Stimulated activated CD8-positive, alpha-beta memory T cell treated with anti-CD3 and anti-CD28 coated beads, Interleukin-2, amount 100 ng/mL, for 48 hours (primary cell): ENCODE measurements at regions not wholly inside any gene's neighbourhood (a gene's known extent, or its start where the extent isn't known, plus 50 kb on each side); places are given as distances from the start of the nearest gene placed in this dataset.
"Not testable (repeated sequence)": the region's sequence is repeated elsewhere in the genome, so short reads cannot be mapped to it uniquely, and the experiment has no call there.

ENCODE experiments used
- DNase-seq, 2 donors: peaks; one replicate each; pipeline ENCODE4 v3.0.0-alpha.2; 2020; ENCODE audit warnings: low read depth in 2 of 2

DNA sequence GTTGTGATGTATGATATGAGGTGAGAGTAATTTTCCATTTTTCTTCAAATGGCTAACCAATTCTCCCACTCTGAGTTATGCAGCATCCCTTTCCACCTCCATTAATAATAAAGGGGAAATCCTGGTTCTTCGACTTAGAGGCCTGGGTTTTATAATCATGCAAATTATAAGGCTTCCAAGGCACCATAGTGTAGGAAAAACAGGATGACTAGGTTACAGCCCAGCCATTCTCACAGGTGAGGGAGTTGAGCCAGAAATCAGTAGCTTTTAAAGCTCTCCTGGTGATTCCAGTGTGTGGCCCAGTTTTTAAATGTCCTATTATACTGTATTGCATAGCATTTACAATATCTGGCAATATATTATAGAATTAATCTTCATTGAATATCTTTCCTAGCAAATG is 203.1 kb downstream of the ARHGEF9 start:
- DNase-seq, result no peak

DNA sequence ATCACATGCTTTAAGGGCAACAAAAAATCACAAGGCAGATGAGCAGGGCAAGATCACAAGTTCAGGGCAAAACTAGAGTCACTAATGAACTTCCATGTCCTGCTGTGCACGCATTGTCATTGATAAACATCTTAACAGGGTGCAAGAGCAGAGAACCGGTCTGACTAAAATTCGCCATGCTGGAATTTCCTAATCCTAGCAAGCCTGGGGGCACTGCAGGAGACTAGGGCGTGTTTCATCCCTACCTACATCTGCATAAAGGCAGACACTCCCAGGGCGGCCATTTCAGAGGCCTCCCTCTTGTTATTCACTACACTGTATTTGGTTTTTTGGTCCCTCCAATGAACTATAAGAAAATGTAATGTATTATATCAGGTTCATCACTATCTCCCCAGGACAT is 203.6 kb downstream of the ARHGEF9 start:
- DNase-seq, result no peak

DNA sequence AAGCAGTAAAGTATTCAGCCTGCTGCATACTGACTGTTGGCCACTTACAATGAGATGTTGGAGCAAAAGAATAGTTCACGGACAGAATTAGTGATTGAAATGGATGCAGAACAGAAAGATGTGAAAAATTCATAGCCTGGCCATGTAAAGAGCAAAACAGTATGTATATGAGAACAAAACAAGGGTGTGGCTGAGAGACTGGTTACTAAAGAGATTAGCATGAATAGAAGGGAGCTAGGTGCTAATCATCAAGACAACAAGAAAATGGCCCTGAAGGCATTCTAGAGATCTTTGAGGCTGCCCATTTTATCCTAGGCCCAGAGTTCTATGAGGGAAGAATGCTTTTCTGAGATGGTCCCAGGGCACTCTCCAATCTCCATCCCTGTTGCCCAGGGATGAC is 208.5 kb downstream of the ARHGEF9 start:
- no peak for DNase-seq

DNA sequence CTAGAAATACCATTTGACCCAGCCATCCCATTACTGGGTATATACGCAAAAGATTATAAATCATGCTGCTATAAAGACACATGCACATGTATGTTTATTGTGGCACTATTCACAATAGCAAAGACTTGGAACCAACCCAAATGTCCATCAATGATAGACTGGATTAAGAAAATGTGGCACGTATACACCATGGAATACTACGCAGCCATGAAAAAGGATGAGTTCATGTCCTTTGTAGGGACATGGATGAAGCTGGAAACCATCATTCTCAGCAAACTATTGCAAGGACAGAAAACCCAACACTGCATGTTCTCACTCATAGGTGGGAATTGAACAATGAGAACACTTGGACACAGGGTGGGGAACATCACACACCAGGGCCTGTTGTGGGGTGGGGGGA is 209.3 kb downstream of the ARHGEF9 start:
- not testable (repeated sequence) for DNase-seq

DNA sequence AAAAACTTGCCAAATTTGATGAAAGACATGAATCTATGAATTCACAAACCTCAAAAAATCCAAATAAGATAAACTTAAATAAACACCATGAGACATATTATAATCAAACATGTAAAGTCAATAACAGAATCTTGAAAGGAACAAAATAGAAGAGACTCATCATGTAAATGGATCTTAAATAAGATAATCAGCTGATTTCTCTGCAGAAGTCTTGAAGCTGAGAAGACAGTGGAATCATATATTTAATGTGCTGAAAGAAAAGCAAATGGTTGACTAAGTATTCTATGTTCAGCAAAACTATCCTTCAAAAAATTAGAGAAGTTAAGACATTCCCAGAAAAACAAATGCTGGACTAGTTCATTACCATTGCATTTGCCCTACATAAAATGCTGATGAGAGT is 215.7 kb upstream of the SPIN4 start:
- DNase-seq, result no peak

DNA sequence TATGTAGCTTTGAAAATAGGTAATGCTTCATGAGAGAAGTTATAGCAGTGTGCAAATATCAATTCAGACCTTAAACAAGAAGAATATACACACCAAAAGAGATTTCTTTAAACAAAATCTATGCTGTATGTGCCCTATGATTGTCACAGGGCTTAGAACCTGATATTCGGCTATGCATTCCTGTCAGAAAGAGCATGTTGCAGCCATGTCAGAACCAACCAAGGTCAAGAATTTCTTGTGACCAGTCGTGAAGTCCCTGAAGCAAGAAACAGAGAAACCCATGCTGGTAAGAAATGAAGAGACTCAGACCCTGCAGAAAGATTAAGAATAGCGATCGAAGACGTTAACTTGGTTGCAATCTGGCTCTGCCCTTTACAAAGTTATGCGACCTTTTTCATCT is 210.3 kb upstream of the SPIN4 start:
- DNase-seq, result no peak

DNA sequence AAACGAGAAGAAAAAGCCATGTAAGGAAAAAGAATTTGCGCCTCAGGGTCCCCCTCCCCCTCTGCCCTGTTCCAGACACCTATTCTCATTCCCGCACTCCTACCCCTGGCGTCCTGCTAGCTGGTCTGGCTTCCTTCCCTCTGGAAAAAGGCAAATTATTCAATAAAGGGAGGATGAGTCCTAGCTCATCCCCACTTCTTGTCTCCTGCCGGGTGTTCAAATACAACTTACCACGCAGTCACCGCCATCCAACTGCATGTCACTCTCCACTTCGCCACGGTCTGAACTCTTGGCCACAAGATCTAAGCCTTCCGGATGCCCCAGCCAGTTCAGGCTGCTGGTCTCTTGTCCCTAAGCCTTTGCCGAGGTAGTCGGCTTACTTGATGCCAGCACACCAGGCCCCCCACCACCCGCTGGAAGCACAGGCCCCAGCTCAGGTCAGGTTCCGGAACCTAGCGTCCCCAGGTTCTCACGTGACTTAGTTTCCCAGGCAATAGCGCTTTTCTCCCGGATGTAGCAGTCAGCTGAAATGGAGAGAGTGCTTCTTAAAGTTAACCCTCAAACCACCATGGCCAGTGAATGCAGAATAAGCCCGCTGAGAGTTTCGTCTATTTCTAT is 209.6 kb upstream of the SPIN4 start:
- peak; percentile 22 to 23 for DNase-seq

DNA sequence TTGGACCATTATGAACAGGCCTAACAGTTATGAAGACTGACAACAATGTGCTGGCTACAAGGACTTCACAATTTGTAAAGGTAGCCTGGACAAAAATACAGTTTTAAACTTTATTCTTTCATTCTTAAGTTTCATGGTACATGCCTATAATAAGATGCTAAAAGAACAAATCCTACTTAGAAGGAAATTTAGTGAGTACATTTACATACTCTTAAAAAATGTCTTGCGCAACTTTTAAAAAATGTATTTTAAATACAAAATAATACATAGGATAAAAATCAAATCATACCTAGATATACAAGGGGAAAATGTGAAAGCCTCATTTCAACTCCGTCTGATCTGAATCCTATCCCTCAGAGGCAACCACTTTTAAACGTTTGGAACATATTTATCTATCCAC is 200.7 kb upstream of the SPIN4 start:
- no peak for DNase-seq

DNA sequence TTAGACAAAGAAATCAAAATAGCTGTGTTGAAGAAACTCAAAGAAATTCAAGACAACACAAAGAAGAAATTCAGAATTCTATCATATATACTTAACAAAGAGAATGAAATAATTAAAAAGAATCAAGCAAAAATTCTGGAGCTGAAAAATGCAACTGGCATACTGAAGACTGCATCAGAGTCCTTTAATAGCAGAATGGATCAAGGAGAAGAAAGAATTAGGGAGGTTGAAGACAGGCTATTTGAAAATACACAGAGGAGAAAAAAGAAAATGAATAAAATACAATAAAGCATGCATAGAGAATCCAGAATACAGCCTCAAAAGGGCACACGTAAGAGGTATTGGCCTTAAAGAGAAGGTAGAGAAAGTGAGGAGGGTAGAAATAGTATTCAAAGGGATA is 179.5 kb upstream of the SPIN4 start:
- DNase-seq, result no peak

DNA sequence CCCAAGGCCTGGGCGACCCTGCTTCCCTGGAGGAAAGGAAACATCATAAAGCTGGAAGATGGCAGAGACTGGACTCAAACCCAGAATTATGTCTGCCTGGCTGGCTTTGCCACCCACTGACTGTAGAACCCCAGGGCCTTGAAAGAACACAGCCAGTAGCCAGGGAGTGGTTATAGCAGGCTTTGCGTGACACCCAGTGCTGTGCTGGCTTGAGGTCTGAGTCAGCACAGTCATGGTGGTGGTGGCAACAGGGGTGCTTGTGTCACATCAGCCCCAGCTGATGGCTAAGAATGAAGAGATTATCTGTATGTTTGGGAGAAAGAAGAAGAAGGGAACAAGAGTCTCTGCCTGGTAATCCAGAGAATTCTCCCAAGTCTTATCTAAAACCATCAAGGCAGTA is 178.8 kb upstream of the SPIN4 start:
- no peak for DNase-seq

DNA sequence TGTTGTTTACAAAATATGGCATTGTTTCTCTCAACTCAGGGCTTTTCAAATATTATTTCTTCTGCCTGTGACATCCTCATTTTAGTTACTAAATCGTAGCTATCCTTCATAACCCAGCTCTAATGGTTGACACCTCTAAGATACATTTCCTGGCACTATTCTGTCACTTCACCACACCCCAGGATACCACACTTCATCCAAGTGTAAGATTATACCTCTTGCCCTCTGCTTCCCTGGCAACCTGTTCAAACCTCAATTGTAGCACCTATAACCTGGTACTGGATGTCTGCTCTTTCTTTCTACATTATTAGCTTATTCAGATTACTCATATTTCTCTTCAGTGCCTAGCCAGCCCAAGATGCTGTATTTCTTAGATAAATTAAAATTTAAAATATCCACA is 175.7 kb upstream of the SPIN4 start:
- no peak for DNase-seq

DNA sequence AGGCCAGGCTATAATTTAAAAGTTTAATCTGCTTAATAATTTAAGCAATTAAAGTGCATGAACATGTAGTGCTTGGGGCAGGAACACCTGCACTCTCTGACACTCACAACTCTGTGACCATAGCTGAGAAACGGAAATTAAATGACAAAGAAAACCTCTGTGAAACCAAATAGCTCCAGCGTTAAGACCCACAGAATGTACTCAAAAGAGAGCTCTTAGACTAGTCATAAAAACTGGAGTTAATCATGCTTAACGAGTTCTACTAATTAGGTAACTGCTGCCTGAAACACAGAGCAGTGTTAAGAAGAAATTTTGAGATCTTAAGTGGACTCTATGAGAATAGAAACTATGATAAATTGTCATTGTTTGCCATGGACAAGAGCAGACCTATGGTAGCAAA is 174.4 kb upstream of the SPIN4 start:
- DNase-seq, result no peak

DNA sequence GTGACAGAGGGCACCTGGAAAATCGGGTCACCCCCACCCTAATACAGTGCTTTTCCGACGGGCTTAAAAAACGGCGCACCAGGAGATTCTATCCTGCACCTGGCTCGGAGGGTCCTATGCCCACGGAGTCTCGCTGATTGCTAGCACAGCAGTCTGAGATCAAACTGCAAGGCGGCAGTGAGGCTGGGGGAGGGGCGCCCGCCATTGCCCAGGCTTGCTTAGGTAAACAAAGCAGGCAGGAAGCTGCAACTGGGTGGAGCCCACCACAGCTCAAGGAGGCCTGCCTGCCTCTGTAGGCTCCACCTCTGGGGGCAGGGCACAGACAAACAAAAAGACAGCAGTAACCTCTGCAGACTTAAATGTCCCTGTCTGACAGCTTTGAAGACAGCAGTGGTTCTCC is 168.2 kb upstream of the SPIN4 start:
- DNase-seq, result not testable (repeated sequence)

DNA sequence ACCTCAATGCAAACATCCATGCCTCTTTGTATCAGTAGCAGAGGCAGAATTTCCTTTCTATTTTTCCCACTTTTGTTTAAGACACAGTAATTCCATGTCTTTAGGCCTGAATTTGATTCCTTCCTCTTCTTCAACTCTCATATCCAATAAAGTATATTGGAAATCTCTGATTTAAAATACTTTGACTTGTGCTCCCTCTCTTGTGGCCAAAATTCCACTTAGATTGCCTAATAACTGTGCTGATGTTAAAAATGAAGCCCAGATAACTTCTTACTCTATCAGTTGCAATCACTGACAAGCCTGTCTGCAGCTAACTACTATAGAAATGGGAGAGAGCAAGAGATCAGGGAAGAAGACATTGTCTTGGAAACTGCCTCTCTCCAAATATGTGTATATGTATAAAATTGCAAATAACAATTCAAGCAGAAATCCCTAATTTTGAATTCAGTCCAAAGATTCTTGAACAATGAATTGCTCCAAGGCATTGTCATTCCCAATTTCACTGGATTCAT is 163.5 kb upstream of the SPIN4 start:
- DNase-seq, result no peak

DNA sequence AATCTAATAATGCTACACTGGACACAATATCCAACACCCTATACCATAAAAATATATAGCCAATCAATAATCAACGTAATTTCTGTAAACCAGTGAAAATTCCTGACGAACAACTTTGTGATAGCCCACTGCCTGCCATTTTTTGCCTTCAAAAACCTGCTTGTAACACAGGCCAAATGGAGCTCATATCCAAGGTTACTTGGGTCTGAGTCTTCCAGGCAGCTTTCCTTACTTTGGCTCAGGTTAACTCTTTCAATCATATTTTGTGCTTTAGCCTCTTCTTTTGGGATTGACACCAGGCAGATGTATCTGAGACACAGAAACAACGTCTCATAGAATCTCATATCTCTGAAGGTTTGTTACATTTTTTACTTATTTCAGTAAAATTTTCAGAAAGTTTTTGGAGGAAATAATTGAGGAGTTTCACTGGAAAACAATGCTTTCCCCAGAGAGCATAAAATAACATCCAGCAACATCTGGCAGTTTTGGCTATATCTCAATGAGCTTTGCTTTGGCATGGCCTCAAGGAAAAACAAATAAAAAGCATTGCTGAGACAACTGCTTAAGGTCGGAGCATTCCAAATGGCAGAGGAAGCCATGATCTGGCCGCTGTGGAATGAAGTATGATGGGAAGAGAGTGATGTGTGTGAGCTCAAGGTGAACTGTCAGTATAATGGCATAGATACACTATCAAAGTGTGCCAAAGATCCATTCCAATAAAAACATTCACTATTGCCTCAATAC is 162.9 kb upstream of the SPIN4 start:
- no peak for DNase-seq

DNA sequence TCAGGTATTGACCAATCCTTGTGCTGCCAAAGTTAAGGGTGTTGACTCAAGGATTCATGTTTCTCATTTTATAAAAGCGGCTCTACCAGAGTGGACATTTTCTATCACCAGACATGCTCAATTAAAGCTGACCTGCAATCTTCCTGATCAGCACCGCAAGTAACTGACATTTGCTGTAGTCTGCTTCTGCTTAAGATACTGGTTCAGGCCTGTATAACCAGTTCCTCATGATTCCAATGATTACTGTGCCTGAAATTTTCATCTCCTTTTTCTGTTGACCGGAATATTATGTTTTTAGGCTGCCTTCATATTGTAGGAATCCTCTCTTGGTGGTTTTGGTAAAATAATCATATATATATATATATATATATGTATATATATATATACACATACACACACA is 160.2 kb upstream of the SPIN4 start:
- DNase-seq, result no peak

DNA sequence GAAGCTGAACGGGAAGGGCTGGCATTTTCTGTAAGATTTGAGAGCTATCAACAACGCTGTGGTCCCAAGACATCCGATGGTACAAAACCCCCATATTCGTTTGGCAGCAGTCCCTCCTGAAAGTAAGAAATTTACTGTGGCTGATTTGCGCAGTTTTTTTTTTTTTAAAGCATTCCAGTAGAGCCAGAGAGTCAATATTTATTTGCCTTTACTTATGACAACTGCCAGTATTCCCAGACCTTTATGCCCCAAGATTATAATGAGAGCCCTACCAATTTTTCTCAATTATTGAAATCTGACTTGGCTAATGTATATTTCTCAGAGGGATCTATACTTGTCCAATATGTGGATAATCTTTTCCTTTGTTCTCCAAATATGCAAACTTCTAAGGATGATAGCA is 157.5 kb upstream of the SPIN4 start:
- no peak for DNase-seq

DNA sequence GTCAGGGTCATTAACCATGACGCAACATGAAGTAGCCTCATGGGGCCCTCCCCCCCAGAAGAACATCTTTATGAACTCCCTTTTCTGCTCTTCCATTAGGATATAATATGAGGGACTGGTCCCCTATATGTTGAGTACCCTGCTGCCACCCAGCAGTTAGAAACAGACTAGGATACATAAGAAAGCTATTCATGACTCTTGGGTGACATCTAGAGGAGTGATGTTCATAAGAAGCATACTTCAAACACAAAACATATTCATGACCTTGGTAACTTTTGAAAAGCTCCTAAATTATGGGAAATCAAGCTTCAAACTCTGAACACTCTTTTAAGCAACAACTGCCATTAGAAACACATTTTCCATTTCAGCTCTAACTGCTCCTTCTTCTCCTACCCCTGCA is 155.2 kb upstream of the SPIN4 start:
- DNase-seq, result no peak

DNA sequence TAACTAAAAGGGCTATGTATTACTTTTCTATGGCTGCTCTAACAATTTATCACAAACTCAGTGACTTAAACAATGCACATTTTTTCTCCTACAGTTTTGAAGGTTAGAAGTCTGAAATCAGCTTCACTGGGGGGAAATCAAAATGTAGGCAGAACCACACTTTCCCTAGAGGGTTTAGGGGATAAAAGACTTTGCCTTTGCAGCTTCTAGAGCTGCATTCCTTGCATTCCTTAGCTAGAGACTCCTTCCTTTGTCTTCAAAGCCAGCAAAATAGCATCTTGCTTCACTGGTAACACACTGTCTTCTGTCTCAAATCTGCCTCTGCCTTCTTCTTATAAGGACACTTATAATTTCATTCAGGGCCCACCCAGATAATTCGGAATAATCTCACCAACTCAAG is 152.4 kb upstream of the SPIN4 start:
- DNase-seq, result no peak

DNA sequence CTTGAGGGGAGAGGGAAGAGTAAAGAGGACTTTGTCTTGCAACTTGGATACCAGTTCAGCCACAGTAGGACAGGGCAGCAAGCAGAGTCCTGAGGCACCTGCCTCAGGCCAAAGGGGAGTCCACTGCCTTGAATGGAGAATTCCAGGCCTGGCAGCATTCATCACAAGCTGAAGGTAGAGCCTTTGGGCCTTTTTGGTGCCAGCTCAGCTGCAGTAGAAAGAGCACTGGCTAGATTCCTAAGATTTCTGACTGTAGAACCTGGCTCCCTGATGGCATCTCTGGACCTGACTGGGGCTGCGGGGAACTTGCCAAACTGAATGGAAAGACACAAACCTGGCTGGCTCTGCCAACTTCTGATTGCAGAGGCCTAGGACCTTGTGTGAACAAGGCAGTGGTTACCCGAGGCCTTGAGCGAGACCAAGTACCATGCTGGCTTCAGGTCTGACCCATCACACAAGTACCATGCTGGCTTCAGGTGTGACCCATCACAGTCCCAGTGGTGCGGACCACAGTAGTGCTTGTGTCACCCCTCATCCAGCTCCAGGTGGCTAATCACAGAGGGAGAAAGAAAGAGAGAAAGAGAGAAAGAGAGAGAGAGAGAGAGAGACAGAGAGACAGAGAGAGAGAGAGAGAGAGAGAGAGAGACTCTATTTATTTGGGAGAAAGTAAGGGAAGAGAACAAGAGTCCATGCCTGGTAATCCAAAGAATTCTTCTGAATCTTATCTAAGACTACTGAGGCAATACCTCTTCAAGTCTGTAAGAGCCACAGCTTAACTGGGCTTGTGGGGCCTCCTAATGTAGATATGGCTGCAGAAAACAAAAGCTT is 137.6 kb upstream of the SPIN4 start:
- no peak for DNase-seq

DNA sequence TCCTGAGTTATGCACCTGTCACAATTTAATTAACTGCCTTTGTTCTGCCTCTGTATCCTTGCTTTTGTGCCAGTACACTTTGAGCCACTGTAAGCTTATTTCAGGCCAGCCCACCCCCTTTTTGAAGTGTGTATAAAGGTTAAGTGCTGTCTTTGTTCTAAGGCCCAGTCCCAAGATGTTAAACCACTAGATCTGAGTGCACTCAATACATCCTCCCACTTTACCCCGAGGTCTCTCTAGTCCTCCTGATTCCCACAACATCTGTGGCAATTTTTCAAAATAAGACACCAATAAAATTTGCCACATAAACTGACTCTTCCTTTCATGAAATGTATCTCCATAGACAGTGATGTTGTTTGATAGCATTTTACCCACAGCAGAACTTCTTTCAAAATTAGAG is 124.1 kb upstream of the SPIN4 start:
- no peak for DNase-seq

DNA sequence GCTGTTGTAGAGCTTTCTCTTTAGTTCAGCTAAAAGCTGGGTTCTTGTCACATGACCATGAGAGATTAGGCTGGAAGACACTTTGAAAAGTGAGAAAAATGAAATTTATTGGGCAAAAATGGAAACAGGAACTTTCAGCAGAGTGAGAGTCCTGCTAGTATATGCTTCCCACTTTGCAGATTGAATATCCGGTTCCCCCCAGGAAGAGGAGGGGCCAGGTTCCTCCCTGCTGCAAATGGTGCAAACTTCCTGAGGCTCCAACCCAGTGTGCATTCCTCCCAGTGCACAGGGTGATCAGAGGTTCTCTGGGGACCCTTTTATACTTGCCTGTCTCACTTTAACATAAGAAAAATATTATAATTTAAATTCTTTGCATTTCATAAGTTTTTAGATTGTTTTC is 119.9 kb upstream of the SPIN4 start:
- DNase-seq, result no peak

DNA sequence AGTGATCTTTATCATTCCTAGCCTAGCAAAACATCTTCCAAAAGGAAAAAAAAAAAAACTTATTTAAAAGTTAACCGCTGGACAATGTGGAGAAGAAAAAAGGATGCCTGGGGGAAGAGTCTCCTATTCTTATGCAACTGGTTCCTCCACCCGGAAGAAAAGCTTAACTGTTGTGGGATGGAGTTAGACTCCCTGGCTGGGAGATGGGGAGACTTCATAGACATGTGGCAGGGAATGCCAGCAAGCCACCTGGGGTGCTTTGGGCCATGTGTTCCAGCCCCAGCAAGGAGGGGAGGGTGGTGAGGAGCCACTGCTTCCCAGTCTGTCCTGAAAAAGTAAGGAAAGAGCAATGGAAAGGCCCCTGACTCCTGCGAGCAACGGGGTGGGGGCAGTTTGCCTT is 119.4 kb upstream of the SPIN4 start:
- DNase-seq, result no peak
